GM18909 (cell line): ENCODE measurements at regions not wholly inside any gene's neighbourhood (a gene's known extent, or its start where the extent isn't known, plus 50 kb on each side); places are given as distances from the start of the nearest gene placed in this dataset.

Experiments
- ATAC-seq: cut with Tn5 transposase; IDR thresholded peaks from one replicate; pipeline ENCODE4 v1.9.1; 2021; ENCODE audit warnings: mild to moderate bottlenecking; ENCODE audit not compliant: unreplicated experiment, poor library complexity

- no peak for ATAC-seq
Measured at GRCh38 chr21:31570824-31571566, 88.5 kb upstream of the SOD1 start.

- no peak for ATAC-seq
Measured at GRCh38 chr21:31566611-31567010, 92.9 kb upstream of the SOD1 start.

- ATAC-seq, result no peak
Measured at GRCh38 chr21:31566064-31566463, 93.4 kb upstream of the SOD1 start.

GRCh38 chr21:31564439-31564838 is 95.1 kb upstream of the SOD1 start:
- no peak for ATAC-seq

- ATAC-seq, result no peak
Measured at GRCh38 chr21:31560479-31560878, 99.0 kb upstream of the SOD1 start.

GRCh38 chr21:31559368-31560119 is 99.9 kb upstream of the SOD1 start:
- ATAC-seq, result peak; percentile 76

- peak; percentile 90 for ATAC-seq
Measured at GRCh38 chr21:31558962-31559367, 100.5 kb upstream of the SOD1 start.

- no peak for ATAC-seq
Measured at GRCh38 chr21:31558189-31558961, 101.1 kb upstream of the SOD1 start.

- ATAC-seq, result no peak
Measured at GRCh38 chr21:31557421-31558188, 101.9 kb upstream of the SOD1 start.

- ATAC-seq, result no peak
Measured at GRCh38 chr21:31556662-31557061, 102.8 kb upstream of the SOD1 start.

GRCh38 chr21:31555741-31556191 is 103.7 kb upstream of the SOD1 start:
- ATAC-seq, result no peak

GRCh38 chr21:31554511-31555022 is 104.9 kb upstream of the SOD1 start:
- peak; percentile 65 for ATAC-seq

- ATAC-seq, result no peak
Measured at GRCh38 chr21:31553926-31554325, 105.6 kb upstream of the SOD1 start.

GRCh38 chr21:31553461-31553860 is 106.0 kb upstream of the SOD1 start:
- no peak for ATAC-seq

GRCh38 chr21:31552826-31553225 is 106.7 kb upstream of the SOD1 start:
- peak; percentile 42 for ATAC-seq

- no peak for ATAC-seq
Measured at GRCh38 chr21:31550070-31550469, 109.4 kb upstream of the SOD1 start.

GRCh38 chr21:31548688-31549087 is 110.8 kb upstream of the SOD1 start:
- ATAC-seq, result no peak

- no peak for ATAC-seq
Measured at GRCh38 chr21:31546443-31547170, 112.9 kb upstream of the SOD1 start.

GRCh38 chr21:31545036-31545435 is 114.5 kb upstream of the SOD1 start:
- ATAC-seq, result no peak
